ENCODE measurements at regions not wholly inside any gene's neighbourhood (a gene's known extent, or its start where the extent isn't known, plus 50 kb on each side); places are given as distances from the start of the nearest gene placed in this dataset.

- no peak for TF ChIP-seq POLR2A (IDR thresholded peaks at IDR 0.05)
- TF ChIP-seq, protein P1, sequence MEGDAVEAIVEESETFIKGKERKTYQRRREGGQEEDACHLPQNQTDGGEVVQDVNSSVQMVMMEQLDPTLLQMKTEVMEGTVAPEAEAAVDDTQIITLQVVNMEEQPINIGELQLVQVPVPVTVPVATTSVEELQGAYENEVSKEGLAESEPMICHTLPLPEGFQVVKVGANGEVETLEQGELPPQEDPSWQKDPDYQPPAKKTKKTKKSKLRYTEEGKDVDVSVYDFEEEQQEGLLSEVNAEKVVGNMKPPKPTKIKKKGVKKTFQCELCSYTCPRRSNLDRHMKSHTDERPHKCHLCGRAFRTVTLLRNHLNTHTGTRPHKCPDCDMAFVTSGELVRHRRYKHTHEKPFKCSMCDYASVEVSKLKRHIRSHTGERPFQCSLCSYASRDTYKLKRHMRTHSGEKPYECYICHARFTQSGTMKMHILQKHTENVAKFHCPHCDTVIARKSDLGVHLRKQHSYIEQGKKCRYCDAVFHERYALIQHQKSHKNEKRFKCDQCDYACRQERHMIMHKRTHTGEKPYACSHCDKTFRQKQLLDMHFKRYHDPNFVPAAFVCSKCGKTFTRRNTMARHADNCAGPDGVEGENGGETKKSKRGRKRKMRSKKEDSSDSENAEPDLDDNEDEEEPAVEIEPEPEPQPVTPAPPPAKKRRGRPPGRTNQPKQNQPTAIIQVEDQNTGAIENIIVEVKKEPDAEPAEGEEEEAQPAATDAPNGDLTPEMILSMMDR (IDR thresholded peaks at IDR 0.05) = no peak
Measured at GRCh38 chr18:5772306-5773105, 122.8 kb downstream of the TMEM200C start.
